GM18868 (cell line): ENCODE measurements at regions not wholly inside any gene's neighbourhood (a gene's known extent, or its start where the extent isn't known, plus 50 kb on each side); places are given as distances from the start of the nearest gene placed in this dataset.
"Not testable (repeated sequence)": the region's sequence is repeated elsewhere in the genome, so short reads cannot be mapped to it uniquely, and the experiment has no call there.

ENCODE experiments used
- ATAC-seq: cut with Tn5 transposase; IDR thresholded peaks from one replicate; pipeline ENCODE4 v1.9.1; 2021; ENCODE audit warnings: mild to moderate bottlenecking, moderate library complexity; ENCODE audit not compliant: unreplicated experiment

- peak; percentile 94 for ATAC-seq
These were observed 61.2 kb upstream of the MRPS9 start for GRCh38 chr2:104976603-104977120.

- ATAC-seq: no peak
These were observed 59.9 kb upstream of the MRPS9 start for GRCh38 chr2:104977958-104978357.

DNA sequence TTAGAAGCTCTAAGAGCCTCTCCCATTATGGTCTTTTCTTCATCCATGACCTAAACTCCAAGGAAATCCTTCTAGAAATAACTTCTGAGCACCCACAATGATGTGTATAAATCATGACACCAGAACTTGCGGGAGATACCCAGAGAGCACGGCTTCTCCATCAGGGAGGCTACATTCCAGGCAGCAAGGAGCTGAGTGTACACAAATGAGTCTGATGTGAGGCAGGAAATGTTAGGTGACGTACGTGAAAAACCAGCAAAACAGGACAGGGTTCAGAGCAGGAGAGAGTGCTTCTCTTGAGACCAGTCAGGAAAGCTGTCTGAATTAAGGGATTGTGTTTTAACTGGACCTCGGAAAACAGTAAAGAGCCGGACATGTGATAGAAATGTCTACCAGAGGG lies 58.1 kb upstream of the MRPS9 start:
- ATAC-seq: not testable (repeated sequence)

DNA sequence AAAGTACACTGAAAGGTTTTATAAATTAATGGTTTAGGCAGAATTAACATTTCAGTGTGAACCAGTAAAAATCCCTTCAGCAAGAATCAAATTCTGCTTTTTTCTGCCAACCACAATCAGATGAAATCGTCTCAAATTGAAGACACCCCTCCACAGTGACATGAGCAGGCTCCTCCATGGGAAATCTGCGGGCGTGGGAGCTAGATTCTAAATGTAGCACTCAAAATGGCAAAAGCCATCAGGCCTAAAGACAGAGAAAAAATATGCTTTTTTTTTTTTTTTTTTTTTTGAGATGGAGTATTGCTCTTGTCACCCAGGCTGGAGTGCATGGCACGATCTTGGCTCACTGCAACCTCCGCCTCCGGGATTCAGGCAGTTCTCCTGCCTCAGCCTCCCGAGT lies 55.8 kb upstream of the MRPS9 start:
- no peak for ATAC-seq
